HEK293 (cell line): ENCODE measurements at regions not wholly inside any gene's neighbourhood (a gene's known extent, or its start where the extent isn't known, plus 50 kb on each side); places are given as distances from the start of the nearest gene placed in this dataset.
A peak's percentile ranks its signal among the peaks of the same experiment; 100 is the strongest.

Source experiments
- CTCF ChIA-PET: fragments of 350-600 bp; formaldehyde crosslinking; extraction: SDS; loops from one replicate; lab custom pipeline; 2021; ENCODE audit warnings: antibody characterized with exemption; lab: Yijun Ruan, JAX
- POLR2A ChIA-PET: fragments of 300-600 bp; formaldehyde crosslinking; extraction: SDS; loops from one replicate; lab custom pipeline; 2020; ENCODE audit warnings: antibody characterized with exemption, inconsistent platforms; lab: Yijun Ruan, JAX
- H3K27ac ChIP-seq: fragments of 200-500 bp; sonication (Bioruptor generic); 2 replicates; pipeline ENCODE4 v1.5.1; 2014; ENCODE audit warnings: low read depth, low read length, control low read depth, inconsistent platforms; ENCODE audit errors: extremely low read depth
- H3K36me3 ChIP-seq, 2 experiments: fragments of 200-500 bp in 1 of 2; sonication (Bioruptor generic) in 1 of 2; 1 replicate in 1 of 2; 2 replicates in 1 of 2; pipeline ENCODE4 v1.5.1; 2014 to 2017; ENCODE audit warnings: inconsistent platforms in 2 of 2, low read length in 2 of 2; ENCODE audit not compliant: control insufficient read depth in 2 of 2, insufficient read depth in 1 of 2
- H3K4me1 ChIP-seq: fragments of 200-500 bp; sonication (Bioruptor generic); 2 replicates; pipeline ENCODE4 v1.5.1; 2014; ENCODE audit warnings: mild to moderate bottlenecking, low read length, inconsistent platforms; ENCODE audit not compliant: control insufficient read depth, insufficient read depth
- H3K4me3 ChIP-seq: 2 replicates; pipeline ENCODE4 v1.5.1; 2011; ENCODE audit warnings: low read depth, mild to moderate bottlenecking, control low read depth, low read length, moderate library complexity
- H3K9me3 ChIP-seq: fragments of 200-500 bp; sonication (Bioruptor generic); 2 replicates; pipeline ENCODE4 v1.5.1; 2014; ENCODE audit warnings: low read depth, low read length, inconsistent platforms; ENCODE audit not compliant: control insufficient read depth, insufficient read depth
- ELK4 ChIP-seq: IDR thresholded peaks from 2 replicates; pipeline ENCODE4 v1.6.1; 2011; ENCODE audit warnings: mild to moderate bottlenecking, low read depth, low read length, borderline replicate concordance
- GLIS1 ChIP-seq: fragments of 450-650 bp; formaldehyde crosslinking; IDR thresholded peaks from 2 replicates; pipeline ENCODE4 v1.5.1; 2016; ENCODE audit warnings: missing biosample characterization, missing genetic modification characterization
- KLF16 ChIP-seq: fragments of 450-650 bp; formaldehyde crosslinking; IDR thresholded peaks from 2 replicates; pipeline ENCODE4 v1.5.1; 2017; ENCODE audit warnings: missing biosample characterization, missing genetic modification characterization
- PRDM10 ChIP-seq: fragments of 450-650 bp; formaldehyde crosslinking; IDR thresholded peaks from 2 replicates; pipeline ENCODE4 v1.5.1; 2016; ENCODE audit warnings: missing biosample characterization, missing genetic modification characterization
- REST ChIP-seq: fragments of 450-650 bp; formaldehyde crosslinking; IDR thresholded peaks from 2 replicates; pipeline ENCODE4 v1.5.1; 2016; ENCODE audit warnings: missing biosample characterization, missing genetic modification characterization
- SETDB1 ChIP-seq: IDR thresholded peaks from one replicate; pipeline ENCODE4 v1.6.1; 2017; ENCODE audit warnings: mild to moderate bottlenecking, low read length, moderate library complexity, mixed read lengths; ENCODE audit not compliant: insufficient read length
- SP3 ChIP-seq: fragments of 450-650 bp; formaldehyde crosslinking; IDR thresholded peaks from 2 replicates; pipeline ENCODE4 v1.5.1; 2016; ENCODE audit warnings: missing biosample characterization, missing genetic modification characterization
- ZBTB21 ChIP-seq: fragments of 450-650 bp; formaldehyde crosslinking; IDR thresholded peaks from 2 replicates; pipeline ENCODE4 v1.5.1; 2017; ENCODE audit warnings: missing biosample characterization, missing genetic modification characterization
- ZBTB7A ChIP-seq: fragments of 450-650 bp; formaldehyde crosslinking; IDR thresholded peaks from 2 replicates; pipeline ENCODE4 v1.5.1; 2016; ENCODE audit warnings: low read depth, missing biosample characterization, missing genetic modification characterization
- ZIC2 ChIP-seq: fragments of 450-650 bp; formaldehyde crosslinking; IDR thresholded peaks from 2 replicates; pipeline ENCODE4 v1.5.1; 2016; ENCODE audit warnings: missing biosample characterization, missing genetic modification characterization
- ZNF132 ChIP-seq: fragments of 450-650 bp; formaldehyde crosslinking; IDR thresholded peaks from 2 replicates; pipeline ENCODE4 v1.5.1; 2017; ENCODE audit warnings: missing biosample characterization, missing genetic modification characterization, borderline replicate concordance
- ZNF140 ChIP-seq: fragments of 450-650 bp; formaldehyde crosslinking; IDR thresholded peaks from 2 replicates; pipeline ENCODE4 v1.5.1; 2016; ENCODE audit warnings: missing biosample characterization, missing genetic modification characterization
- ZNF248 ChIP-seq: fragments of 450-650 bp; formaldehyde crosslinking; IDR thresholded peaks from 2 replicates; pipeline ENCODE4 v1.5.1; 2017; ENCODE audit warnings: missing biosample characterization, missing genetic modification characterization
- ZNF274 ChIP-seq, 2 experiments: fragments of 200-500 bp in 1 of 2; fragments of 450-650 bp in 1 of 2; sonication (Bioruptor generic) in 1 of 2; formaldehyde crosslinking in 1 of 2; IDR thresholded peaks; 2 replicates each; pipeline versions ENCODE4 v1.5.1 to v1.6.1; 2014 to 2016; ENCODE audit warnings: borderline replicate concordance in 1 of 2, inconsistent platforms in 1 of 2, low read length in 1 of 2, missing biosample characterization in 1 of 2, missing genetic modification characterization in 1 of 2
- ZNF341 ChIP-seq: fragments of 450-650 bp; formaldehyde crosslinking; IDR thresholded peaks from 2 replicates; pipeline ENCODE4; 2016; ENCODE audit warnings: low read depth, missing biosample characterization, missing genetic modification characterization
- ZNF423 ChIP-seq: fragments of 450-650 bp; formaldehyde crosslinking; IDR thresholded peaks from 2 replicates; pipeline ENCODE4 v1.5.1; 2016; ENCODE audit warnings: missing biosample characterization, missing genetic modification characterization
- ZNF571 ChIP-seq: fragments of 450-650 bp; formaldehyde crosslinking; IDR thresholded peaks from 2 replicates; pipeline ENCODE4 v1.5.0; 2017; ENCODE audit warnings: missing biosample characterization, missing genetic modification characterization
- ZNF623 ChIP-seq: fragments of 450-650 bp; formaldehyde crosslinking; IDR thresholded peaks from 2 replicates; pipeline ENCODE4 v1.5.1; 2016; ENCODE audit warnings: missing biosample characterization, missing genetic modification characterization
- ZNF670 ChIP-seq: fragments of 450-650 bp; formaldehyde crosslinking; IDR thresholded peaks from 2 replicates; pipeline ENCODE4 v1.5.1; 2016; ENCODE audit warnings: missing biosample characterization, missing genetic modification characterization, low read depth
- ZNF837 ChIP-seq: fragments of 450-650 bp; formaldehyde crosslinking; IDR thresholded peaks from 2 replicates; pipeline ENCODE4 v1.5.1; 2016; ENCODE audit warnings: missing biosample characterization, missing genetic modification characterization

GRCh38 chr1:59052166-59052590 is 244.7 kb upstream of the FGGY start (continued):
- TF ChIP-seq ZBTB7A (tag by site-specific recombination) (no peak), ZNF837 (tag by site-specific recombination) (no peak), KLF16 (tag by site-specific recombination) (no peak)

GRCh38 chr1:59054172-59054571 is 242.7 kb upstream of the FGGY start:
- no peaks in the 10 kb centered on the region for H3K36me3 ChIP-seq
- POLR2A ChIA-PET, result no interaction called here
- peaks cover 3% of the 10 kb centered on the region; the same call in 1 of the 2 replicates for H3K4me1 ChIP-seq
- H3K27ac ChIP-seq, result no peak overlapping the region
- TF ChIP-seq ZNF623 (tag by site-specific recombination) (no peak), ZNF670 (tag by site-specific recombination) (no peak), ZNF248 (tag by site-specific recombination) (no peak), ZNF132 (no peak), ZNF140 (tag by site-specific recombination) (no peak), SETDB1 (no peak), SP3 (tag by site-specific recombination) (no peak), REST (tag by site-specific recombination) (0 out of 2 replicates have a peak, but pooled peaks have one; percentile 62)
- TF ChIP-seq, all 188 proteins: peak for 1
- CTCF ChIA-PET, result no interaction called here
- no peak overlapping the region for H3K4me3 ChIP-seq
- no peaks in the 10 kb centered on the region for H3K9me3 ChIP-seq

- H3K9me3 ChIP-seq, result no peaks in the 10 kb centered on the region
- ChIA-PET POLR2A (no interaction called here), CTCF (interaction anchor here (0.7 kb wide), 2 partner anchors 9 to 130 kb away, joined by 3 to 4 read pairs; no protein-coding TSS in a partner anchor)
- no peaks in the 10 kb centered on the region for H3K36me3 ChIP-seq
- H3K27ac ChIP-seq, result no peak overlapping the region
- no peak overlapping the region for H3K4me3 ChIP-seq
- peaks cover 3% of the 10 kb centered on the region; the same call in 1 of the 2 replicates for H3K4me1 ChIP-seq
- no peak for TF ChIP-seq ZNF571 (tag by site-specific recombination)
- no peak for TF ChIP-seq ZNF274 (IDR thresholded peaks at IDR 0.05; ENCODE audit: low read length)
- TF ChIP-seq ZNF274 (tag by site-specific recombination; IDR thresholded peaks at IDR 0.05; ENCODE audit: borderline replicate concordance), result no peak
- no peak for TF ChIP-seq ELK4
These were observed 240.8 kb upstream of the FGGY start for GRCh38 chr1:59055908-59056719.

- CTCF ChIA-PET, result no interaction called here
- H3K36me3 ChIP-seq, result no peaks in the 10 kb centered on the region
- H3K9me3 ChIP-seq, result no peaks in the 10 kb centered on the region
- peaks cover 5% of the 10 kb centered on the region for H3K4me1 ChIP-seq
- POLR2A ChIA-PET, result no interaction called here
- no peak overlapping the region for H3K4me3 ChIP-seq
- H3K27ac ChIP-seq, result no peak overlapping the region
- TF ChIP-seq ZIC2 (tag by site-specific recombination), result peak; percentile 69
- TF ChIP-seq ZNF423, result 0 out of 2 replicates have a peak, but pooled peaks have one; percentile 23
- peak; percentile 42 for TF ChIP-seq PRDM10 (tag by site-specific recombination)
- no peak for TF ChIP-seq ZBTB21 (tag by site-specific recombination)
- TF ChIP-seq GLIS1, result peak; percentile 98
- TF ChIP-seq ZNF132, result no peak
- TF ChIP-seq ZNF341 (tag by site-specific recombination), result peak; percentile 24; the same call in 1 of the 2 replicates
These were observed 239.6 kb upstream of the FGGY start for GRCh38 chr1:59057211-59057694.
